HL-60/S4 treated with retinoic acid at 250 ng/mL for 4 days and 3 days (cell line): ENCODE measurements at regions not wholly inside any gene's neighbourhood (a gene's known extent, or its start where the extent isn't known, plus 50 kb on each side); places are given as distances from the start of the nearest gene placed in this dataset.

Experiments
- in situ Hi-C: fragments of 300-500 bp; cut with MboI; formaldehyde crosslinking; loops from 2 replicates; pipeline ENCODE4 v1.7.0; 2022; ENCODE audit warnings: low sequenced_read_pairs

- in situ Hi-C loops = no loop called here
Measured at GRCh38 chr14:97027256-97027999, 230.2 kb downstream of the VRK1 start.

- in situ Hi-C loops = no loop called here
Measured at GRCh38 chr14:97028382-97028781, 231.2 kb downstream of the VRK1 start.

GRCh38 chr14:97029800-97030199 is 232.6 kb downstream of the VRK1 start:
- in situ Hi-C loops = no loop called here

DNA sequence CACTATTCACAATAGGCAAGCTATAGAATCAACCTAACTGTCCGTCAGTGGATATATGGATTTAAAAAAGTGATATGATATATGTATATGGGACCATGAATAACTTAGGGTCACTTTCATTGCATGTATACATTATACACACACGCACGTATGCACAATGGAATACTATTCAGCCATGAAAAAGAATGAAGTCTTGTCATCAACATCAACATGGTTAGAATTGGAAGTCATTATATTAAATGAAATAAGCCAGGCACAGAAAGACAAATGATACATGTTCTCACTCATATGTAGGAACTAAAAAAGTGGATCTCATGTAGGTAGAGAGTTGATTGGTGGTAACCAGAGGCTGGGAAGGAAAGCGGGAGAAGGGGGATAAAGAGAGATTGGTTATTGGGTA is 234.3 kb downstream of the VRK1 start:
- in situ Hi-C loops = no loop called here

DNA sequence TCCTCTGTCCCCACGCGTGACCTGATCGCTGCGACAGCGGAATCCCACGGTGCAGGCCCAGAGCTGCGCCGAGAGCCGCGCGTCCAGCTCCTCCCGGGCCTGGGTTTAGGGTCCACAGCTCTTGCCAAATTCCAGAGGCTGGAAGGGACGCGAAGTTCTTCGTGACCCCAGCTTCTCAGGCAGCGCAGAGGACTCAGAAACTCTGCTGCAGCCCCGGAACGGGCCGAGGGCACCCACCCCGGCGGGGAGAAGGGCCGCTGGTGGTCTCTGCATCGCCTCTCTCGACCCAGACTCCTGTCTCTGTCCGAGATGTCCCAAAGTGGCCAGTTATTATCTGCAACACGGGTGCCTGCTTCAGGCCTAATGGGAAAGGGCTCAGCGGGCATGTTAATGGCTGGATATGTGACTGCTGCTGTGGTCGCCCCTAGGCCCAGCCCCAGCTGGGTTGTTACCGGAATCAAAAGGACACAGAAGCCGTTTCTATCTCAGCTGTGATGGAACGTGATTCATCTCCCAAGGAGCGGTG is 236.4 kb downstream of the VRK1 start:
- in situ Hi-C loops = no loop called here

GRCh38 chr14:97036086-97036852 is 239.1 kb downstream of the VRK1 start:
- in situ Hi-C loops = no loop called here

GRCh38 chr14:97039717-97040363 is 242.7 kb downstream of the VRK1 start:
- in situ Hi-C loops = no loop called here

GRCh38 chr14:97046967-97047366 is 249.8 kb downstream of the VRK1 start:
- in situ Hi-C loops = no loop called here

DNA sequence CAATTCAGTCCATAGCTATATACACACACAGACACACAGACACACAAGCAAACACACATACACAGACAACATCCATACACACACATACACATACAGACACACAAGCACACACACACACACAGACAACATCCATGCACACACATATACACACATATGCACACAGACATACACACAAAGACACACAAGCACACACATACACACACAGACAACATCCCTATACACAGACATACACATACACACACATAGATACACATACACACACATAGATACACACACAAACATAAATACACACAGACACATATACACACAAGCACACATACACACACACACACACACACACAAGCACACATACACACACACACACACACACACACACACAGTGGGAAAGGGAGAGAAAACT is 254.8 kb downstream of the VRK1 start:
- in situ Hi-C loops = no loop called here

- in situ Hi-C loops = no loop called here
Measured at GRCh38 chr14:97053941-97054340, 256.8 kb downstream of the VRK1 start.

DNA sequence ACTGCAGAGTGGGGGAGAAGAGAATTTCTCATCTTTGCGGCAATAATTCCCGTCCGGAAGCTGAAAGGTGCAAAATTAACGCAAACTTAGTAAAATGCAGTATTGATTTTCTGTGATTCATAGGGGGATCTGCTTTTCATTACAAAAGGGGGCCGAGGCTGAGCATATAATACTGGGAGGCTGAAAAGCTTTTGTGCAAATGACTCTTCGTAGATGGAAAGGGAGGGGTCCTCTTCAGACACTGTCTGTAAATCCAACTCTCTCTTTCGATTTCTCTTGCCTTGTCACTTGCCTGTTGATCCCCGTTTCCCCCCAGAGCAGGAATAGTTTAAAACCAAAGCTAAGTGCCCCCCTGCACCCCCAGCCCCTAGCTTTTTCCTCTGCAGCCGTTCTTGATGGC is 258.2 kb downstream of the VRK1 start:
- in situ Hi-C loops = no loop called here

- in situ Hi-C loops = no loop called here
Measured at GRCh38 chr14:97056086-97056485, 258.9 kb downstream of the VRK1 start.

DNA sequence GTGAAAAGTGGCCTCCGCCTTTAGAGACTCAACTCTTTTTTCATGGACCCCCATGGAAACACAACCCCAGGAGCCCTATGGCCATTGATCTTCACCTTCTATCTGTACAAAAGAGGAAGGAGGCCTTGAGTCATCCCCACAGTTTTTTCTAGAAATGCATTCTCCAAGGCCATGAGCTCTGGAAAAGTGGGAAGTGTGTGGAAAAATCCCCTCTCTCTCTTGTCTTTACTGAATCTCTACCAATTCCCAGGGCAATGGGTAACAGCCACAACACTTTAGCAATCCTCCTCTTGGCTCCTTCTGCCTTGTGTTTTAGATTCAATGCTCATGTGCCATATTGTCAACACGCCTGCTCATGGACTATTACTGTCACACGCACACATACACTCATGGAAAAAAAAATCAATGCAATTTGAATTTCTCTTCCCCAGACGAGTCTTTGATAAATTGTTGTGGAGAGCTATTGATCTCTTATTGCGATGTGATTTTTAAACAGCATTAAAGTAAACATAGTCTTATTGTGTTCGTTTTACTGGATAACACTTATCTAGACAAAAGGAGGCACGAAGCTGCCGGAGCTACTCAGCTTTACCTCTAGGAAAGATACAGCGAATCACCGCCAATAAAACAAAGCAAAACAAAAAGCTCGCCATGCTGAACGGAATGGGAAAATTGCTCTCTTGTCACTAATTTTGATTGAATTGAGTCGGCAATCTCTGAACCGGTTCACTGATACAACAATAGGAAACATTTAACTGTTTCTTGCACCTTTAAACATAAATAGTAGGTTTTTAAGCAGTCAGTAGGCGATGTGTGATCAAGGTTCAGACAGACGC is 260.3 kb downstream of the VRK1 start:
- in situ Hi-C loops = no loop called here

GRCh38 chr14:97058074-97058467 is 260.9 kb downstream of the VRK1 start:
- in situ Hi-C loops = no loop called here

GRCh38 chr14:97058589-97058988 is 261.4 kb downstream of the VRK1 start:
- in situ Hi-C loops = no loop called here

GRCh38 chr14:97061198-97061597 is 264.0 kb downstream of the VRK1 start:
- in situ Hi-C loops = no loop called here

GRCh38 chr14:97061714-97062113 is 264.5 kb downstream of the VRK1 start:
- in situ Hi-C loops = no loop called here

DNA sequence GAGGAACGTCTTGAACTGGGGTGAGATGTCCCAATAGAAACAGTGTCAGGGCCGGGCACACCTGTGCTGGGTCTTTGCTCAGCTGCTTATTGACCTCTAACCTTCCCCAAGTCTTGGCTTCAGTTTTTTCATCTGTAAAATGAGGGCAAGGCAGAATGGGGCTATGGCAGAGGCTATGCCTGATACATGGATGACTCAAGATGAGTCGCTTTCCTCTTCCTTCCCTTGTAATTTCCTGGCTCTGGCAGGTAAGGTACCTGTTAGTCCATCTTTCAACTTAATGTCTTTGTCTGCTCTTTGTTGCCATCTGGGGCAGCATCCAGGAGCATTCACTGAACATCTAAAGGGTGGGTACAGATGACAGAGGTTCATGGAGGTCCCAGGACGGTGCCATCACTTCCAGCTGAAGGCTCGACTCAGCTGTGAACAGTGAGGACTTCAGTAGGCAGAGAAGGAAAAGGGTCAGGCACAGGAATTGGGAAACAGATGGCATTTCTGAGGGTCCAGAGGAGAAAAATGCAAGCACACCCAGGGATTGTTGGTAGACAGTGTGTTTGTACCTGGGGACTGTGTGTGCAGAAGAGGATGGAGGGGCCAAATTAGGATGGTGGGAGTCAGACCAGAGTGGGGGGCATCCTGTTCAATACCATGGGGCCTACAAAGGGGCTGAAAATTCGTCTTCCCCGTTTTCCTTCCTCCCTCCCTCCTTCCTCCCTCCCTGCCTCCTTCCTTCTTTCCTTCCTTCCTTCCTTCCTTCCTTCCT is 268.3 kb downstream of the VRK1 start:
- in situ Hi-C loops = no loop called here

DNA sequence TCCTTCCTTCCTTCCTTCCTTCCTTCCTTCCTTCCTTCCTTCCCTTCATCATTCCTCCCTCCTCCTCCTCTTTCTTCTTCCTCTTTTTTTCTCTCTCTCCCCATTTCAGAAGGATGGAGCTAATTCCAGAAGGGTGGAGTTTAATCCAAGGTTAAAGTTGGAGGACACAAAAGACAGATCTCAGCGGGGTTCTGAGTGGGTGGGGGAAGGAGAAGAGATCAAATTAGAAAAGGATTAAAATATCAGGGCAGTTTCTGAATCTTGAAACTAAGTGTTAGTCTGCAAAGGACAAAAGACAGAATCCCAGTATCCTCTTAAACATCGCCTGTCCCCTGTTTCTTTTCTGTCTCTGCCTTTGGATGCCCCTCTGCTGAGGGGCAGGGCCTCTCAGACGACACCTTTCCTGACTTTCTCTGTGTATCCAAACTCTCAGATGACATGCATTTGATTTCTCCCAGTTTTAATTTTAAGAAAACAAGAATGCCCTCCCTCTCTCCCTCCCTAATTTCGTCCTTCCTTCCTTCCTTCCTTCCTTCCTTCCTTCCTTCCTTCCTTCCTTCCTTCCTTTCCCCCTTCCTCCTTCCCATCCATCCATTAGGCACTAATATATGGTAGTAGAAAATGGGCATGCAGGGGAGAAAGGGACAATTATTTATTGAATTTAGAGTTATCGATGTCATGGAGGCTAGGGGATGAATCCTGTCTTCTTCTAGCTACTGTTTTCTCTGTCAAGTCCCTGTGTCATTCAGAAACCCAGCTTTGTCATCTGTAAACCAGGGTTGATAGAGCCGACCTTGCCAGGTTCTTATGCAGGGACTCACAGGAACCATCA is 269.1 kb downstream of the VRK1 start:
- in situ Hi-C loops = no loop called here
